Ectodermal cell (in vitro differentiated cells): ENCODE measurements at regions not wholly inside any gene's neighbourhood (a gene's known extent, or its start where the extent isn't known, plus 50 kb on each side); places are given as distances from the start of the nearest gene placed in this dataset.

ENCODE experiments used
- H3K27ac ChIP-seq: 2 replicates; pipeline ENCODE4 v1.7.0; 2013; ENCODE audit warnings: mild to moderate bottlenecking, low read depth, low read length; ENCODE audit not compliant: insufficient read depth, poor library complexity, severe bottlenecking
- H3K27me3 ChIP-seq: 2 replicates; pipeline ENCODE4 v1.7.0; 2013; ENCODE audit warnings: mild to moderate bottlenecking, low read length; ENCODE audit not compliant: insufficient read depth, control insufficient read depth, poor library complexity, severe bottlenecking
- H3K36me3 ChIP-seq: one replicate; pipeline ENCODE4 v1.7.0; 2013; ENCODE audit warnings: low read length; ENCODE audit not compliant: control insufficient read depth, insufficient read depth
- H3K4me1 ChIP-seq: one replicate; pipeline ENCODE4 v1.7.0; 2013; ENCODE audit warnings: low read length; ENCODE audit not compliant: control insufficient read depth, insufficient read depth
- H3K4me3 ChIP-seq: 2 replicates; pipeline ENCODE4 v1.7.0; 2013; ENCODE audit warnings: low read depth, low read length, control low read depth; ENCODE audit not compliant: insufficient read depth
- H3K9me3 ChIP-seq: 2 replicates; pipeline ENCODE4 v1.7.0; 2013; ENCODE audit warnings: mild to moderate bottlenecking, low read length, moderate library complexity; ENCODE audit not compliant: control insufficient read depth
- WGBS, 2 experiments: methylation state at CpG; one replicate each; pipeline ENCODE4 v1.1.7; 2013; ENCODE audit warnings: missing lambda C conversion rate in 2 of 2; 5-methylcytosine and 5-hydroxymethylcytosine counted together

- Histone ChIP-seq H3K27me3 (no peaks in the 10 kb centered on the region), H3K4me3 (no peak overlapping the region), H3K36me3 (peaks cover 99% of the 10 kb centered on the region), H3K4me1 (no peaks in the 10 kb centered on the region), H3K27ac (no peak overlapping the region), H3K9me3 (peaks cover 12% of the 10 kb centered on the region)
- 91% methylated on average over 18 of the region's 18 CpGs for WGBS, 2 experiments
Observed at GRCh38 chr15:25058080-25058785, 103.4 kb downstream of the SNRPN start.

GRCh38 chr15:25059698-25060471 lies 105.1 kb downstream of the SNRPN start:
- Histone ChIP-seq H3K36me3 (peaks cover 99% of the 10 kb centered on the region), H3K27me3 (no peaks in the 10 kb centered on the region), H3K4me1 (no peaks in the 10 kb centered on the region), H3K9me3 (peaks cover 12% of the 10 kb centered on the region), H3K4me3 (no peak overlapping the region), H3K27ac (no peak overlapping the region)
- 89 to 90% methylated on average over 20 of the region's 20 CpGs for WGBS, 2 experiments

- Histone ChIP-seq H3K27me3 (no peaks in the 10 kb centered on the region), H3K36me3 (peaks cover 99% of the 10 kb centered on the region), H3K27ac (no peak overlapping the region), H3K4me3 (no peak overlapping the region), H3K4me1 (no peaks in the 10 kb centered on the region), H3K9me3 (peaks cover 12% of the 10 kb centered on the region)
- WGBS, 2 experiments: 86 to 92% methylated on average over 8 of the region's 8 CpGs
Observed at GRCh38 chr15:25060472-25060803, 105.7 kb downstream of the SNRPN start.

GRCh38 chr15:25060996-25061620 lies 106.3 kb downstream of the SNRPN start:
- no peak overlapping the region for H3K4me3 ChIP-seq

GRCh38 chr15:25061808-25062550 lies 107.2 kb downstream of the SNRPN start:
- H3K4me3 ChIP-seq: no peak overlapping the region
- 93 to 94% methylated on average over 23 of the region's 23 CpGs for WGBS, 2 experiments

More at GRCh38 chr15:25060996-25061620, 106.3 kb downstream of the SNRPN start:
- H3K27me3 ChIP-seq: no peaks in the 10 kb centered on the region
- H3K9me3 ChIP-seq: peaks cover 15% of the 10 kb centered on the region
- no peaks in the 10 kb centered on the region for H3K4me1 ChIP-seq
- peaks cover 98% of the 10 kb centered on the region for H3K36me3 ChIP-seq
- 81 to 83% methylated on average over 10 of the region's 10 CpGs for WGBS, 2 experiments
- H3K27ac ChIP-seq: no peak overlapping the region

GRCh38 chr15:25062551-25063430 lies 108.0 kb downstream of the SNRPN start:
- WGBS, 2 experiments: 86 to 87% methylated on average over 13 of the region's 13 CpGs
- H3K9me3 ChIP-seq: peaks cover 20% of the 10 kb centered on the region
- no peaks in the 10 kb centered on the region for H3K27me3 ChIP-seq
- no peak overlapping the region for H3K4me3 ChIP-seq
- peaks cover 98% of the 10 kb centered on the region for H3K36me3 ChIP-seq
- no peaks in the 10 kb centered on the region for H3K4me1 ChIP-seq
- H3K27ac ChIP-seq: no peak overlapping the region

More at GRCh38 chr15:25061808-25062550, 107.2 kb downstream of the SNRPN start:
- H3K9me3 ChIP-seq: peaks cover 19% of the 10 kb centered on the region
- no peaks in the 10 kb centered on the region for H3K27me3 ChIP-seq
- no peaks in the 10 kb centered on the region for H3K4me1 ChIP-seq
- peaks cover 99% of the 10 kb centered on the region for H3K36me3 ChIP-seq
- H3K27ac ChIP-seq: no peak overlapping the region

- WGBS, 2 experiments: 89 to 91% methylated on average over 9 of the region's 9 CpGs
- Histone ChIP-seq H3K4me3 (no peak overlapping the region), H3K4me1 (no peaks in the 10 kb centered on the region), H3K27me3 (no peaks in the 10 kb centered on the region), H3K36me3 (peaks cover 98% of the 10 kb centered on the region), H3K27ac (no peak overlapping the region), H3K9me3 (peaks cover 26% of the 10 kb centered on the region)
Observed at GRCh38 chr15:25065286-25065685, 110.5 kb downstream of the SNRPN start.

GRCh38 chr15:25065876-25066275 lies 111.1 kb downstream of the SNRPN start:
- 87 to 91% methylated on average over 11 of the region's 11 CpGs for WGBS, 2 experiments
- peaks cover 31% of the 10 kb centered on the region for H3K9me3 ChIP-seq
- no peak overlapping the region for H3K4me3 ChIP-seq

GRCh38 chr15:25066708-25067107 lies 111.9 kb downstream of the SNRPN start:
- Histone ChIP-seq H3K27ac (no peak overlapping the region), H3K4me3 (no peak overlapping the region), H3K4me1 (no peaks in the 10 kb centered on the region), H3K36me3 (peaks cover 98% of the 10 kb centered on the region), H3K27me3 (no peaks in the 10 kb centered on the region), H3K9me3 (peaks cover 29% of the 10 kb centered on the region)
- 88 to 90% methylated on average over 11 to 12 of the region's 12 CpGs for WGBS, 2 experiments

More at GRCh38 chr15:25065876-25066275, 111.1 kb downstream of the SNRPN start:
- H3K36me3 ChIP-seq: peaks cover 98% of the 10 kb centered on the region
- no peaks in the 10 kb centered on the region for H3K4me1 ChIP-seq
- no peaks in the 10 kb centered on the region for H3K27me3 ChIP-seq
- no peak overlapping the region for H3K27ac ChIP-seq
